ENCODE measurements at regions not wholly inside any gene's neighbourhood (a gene's known extent, or its start where the extent isn't known, plus 50 kb on each side); places are given as distances from the start of the nearest gene placed in this dataset.

DNA sequence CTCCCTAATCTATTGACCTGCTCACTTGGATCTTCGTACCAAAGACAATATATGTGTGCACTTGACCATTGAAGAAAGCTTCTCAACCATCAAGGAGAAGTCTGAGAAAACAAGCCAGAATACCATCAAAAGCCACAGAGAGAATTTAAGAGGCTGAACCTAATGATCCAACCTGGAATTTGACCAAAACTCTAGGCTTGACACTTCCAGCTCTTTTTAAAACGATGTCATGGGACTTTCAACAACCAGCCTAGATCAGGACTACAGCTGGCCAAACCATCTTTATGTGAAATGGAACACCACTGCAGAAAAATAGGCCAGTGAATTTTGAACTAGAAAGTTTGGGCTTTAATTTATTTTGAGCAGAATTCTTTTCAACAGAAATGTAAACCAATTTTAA is 444.4 kb downstream of the LTN1 start:
- ChIA-PET POLR2A (no interaction called here), CTCF (no interaction called here)
- H3K36me3 ChIP-seq (ENCODE audit: control insufficient read depth, insufficient read depth, low read length): no peaks in the 10 kb centered on the region
- no peak overlapping the region for H3K4me3 ChIP-seq (ENCODE audit: low read depth in 2 of 2, low read length in 2 of 2)
- intact Hi-C loops (cut with micrococcal nuclease; ENCODE audit: unreplicated experiment): no loop called here
- H3K27ac ChIP-seq (ENCODE audit: low read length): no peak overlapping the region
- no peaks in the 10 kb centered on the region for H3K4me1 ChIP-seq (ENCODE audit: control insufficient read depth, insufficient read depth, low read length)
- in situ Hi-C loops (cut with HindIII; ENCODE audit: low pct_unique_long_range_greater_than_20kb, low sequenced_read_pairs): no loop called here
- no TSS peak for BruUV-seq (replicated peaks)
- ATAC-seq (no peak), DNase-seq (ENCODE audit: low read depth, low spot score) (no peak)
- no peaks in the 10 kb centered on the region for H3K9me3 ChIP-seq (ENCODE audit: control insufficient read depth, insufficient read depth, low read depth, low read length)
- TF ChIP-seq TCF7L2 (IDR thresholded peaks at IDR 0.05; ENCODE audit: low read depth, low read length) (no peak), SIN3A (IDR thresholded peaks at IDR 0.05; ENCODE audit: borderline replicate concordance, insufficient read depth, low read depth, low read length) (no peak), POLR2AphosphoS5 (IDR thresholded peaks at IDR 0.05; ENCODE audit: low read depth, low read length) (no peak)
- TF ChIP-seq, protein P1, sequence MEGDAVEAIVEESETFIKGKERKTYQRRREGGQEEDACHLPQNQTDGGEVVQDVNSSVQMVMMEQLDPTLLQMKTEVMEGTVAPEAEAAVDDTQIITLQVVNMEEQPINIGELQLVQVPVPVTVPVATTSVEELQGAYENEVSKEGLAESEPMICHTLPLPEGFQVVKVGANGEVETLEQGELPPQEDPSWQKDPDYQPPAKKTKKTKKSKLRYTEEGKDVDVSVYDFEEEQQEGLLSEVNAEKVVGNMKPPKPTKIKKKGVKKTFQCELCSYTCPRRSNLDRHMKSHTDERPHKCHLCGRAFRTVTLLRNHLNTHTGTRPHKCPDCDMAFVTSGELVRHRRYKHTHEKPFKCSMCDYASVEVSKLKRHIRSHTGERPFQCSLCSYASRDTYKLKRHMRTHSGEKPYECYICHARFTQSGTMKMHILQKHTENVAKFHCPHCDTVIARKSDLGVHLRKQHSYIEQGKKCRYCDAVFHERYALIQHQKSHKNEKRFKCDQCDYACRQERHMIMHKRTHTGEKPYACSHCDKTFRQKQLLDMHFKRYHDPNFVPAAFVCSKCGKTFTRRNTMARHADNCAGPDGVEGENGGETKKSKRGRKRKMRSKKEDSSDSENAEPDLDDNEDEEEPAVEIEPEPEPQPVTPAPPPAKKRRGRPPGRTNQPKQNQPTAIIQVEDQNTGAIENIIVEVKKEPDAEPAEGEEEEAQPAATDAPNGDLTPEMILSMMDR (IDR thresholded peaks at IDR 0.05): no peak
- TF ChIP-seq, protein P2, sequence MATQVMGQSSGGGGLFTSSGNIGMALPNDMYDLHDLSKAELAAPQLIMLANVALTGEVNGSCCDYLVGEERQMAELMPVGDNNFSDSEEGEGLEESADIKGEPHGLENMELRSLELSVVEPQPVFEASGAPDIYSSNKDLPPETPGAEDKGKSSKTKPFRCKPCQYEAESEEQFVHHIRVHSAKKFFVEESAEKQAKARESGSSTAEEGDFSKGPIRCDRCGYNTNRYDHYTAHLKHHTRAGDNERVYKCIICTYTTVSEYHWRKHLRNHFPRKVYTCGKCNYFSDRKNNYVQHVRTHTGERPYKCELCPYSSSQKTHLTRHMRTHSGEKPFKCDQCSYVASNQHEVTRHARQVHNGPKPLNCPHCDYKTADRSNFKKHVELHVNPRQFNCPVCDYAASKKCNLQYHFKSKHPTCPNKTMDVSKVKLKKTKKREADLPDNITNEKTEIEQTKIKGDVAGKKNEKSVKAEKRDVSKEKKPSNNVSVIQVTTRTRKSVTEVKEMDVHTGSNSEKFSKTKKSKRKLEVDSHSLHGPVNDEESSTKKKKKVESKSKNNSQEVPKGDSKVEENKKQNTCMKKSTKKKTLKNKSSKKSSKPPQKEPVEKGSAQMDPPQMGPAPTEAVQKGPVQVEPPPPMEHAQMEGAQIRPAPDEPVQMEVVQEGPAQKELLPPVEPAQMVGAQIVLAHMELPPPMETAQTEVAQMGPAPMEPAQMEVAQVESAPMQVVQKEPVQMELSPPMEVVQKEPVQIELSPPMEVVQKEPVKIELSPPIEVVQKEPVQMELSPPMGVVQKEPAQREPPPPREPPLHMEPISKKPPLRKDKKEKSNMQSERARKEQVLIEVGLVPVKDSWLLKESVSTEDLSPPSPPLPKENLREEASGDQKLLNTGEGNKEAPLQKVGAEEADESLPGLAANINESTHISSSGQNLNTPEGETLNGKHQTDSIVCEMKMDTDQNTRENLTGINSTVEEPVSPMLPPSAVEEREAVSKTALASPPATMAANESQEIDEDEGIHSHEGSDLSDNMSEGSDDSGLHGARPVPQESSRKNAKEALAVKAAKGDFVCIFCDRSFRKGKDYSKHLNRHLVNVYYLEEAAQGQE (IDR thresholded peaks at IDR 0.05; ENCODE audit: insufficient read depth in 1 of 2, low read depth in 2 of 2, low read length in 1 of 2): no peak
- no peaks in the 10 kb centered on the region for H3K27me3 ChIP-seq (ENCODE audit: control insufficient read depth, insufficient read depth, low read length)

DNA sequence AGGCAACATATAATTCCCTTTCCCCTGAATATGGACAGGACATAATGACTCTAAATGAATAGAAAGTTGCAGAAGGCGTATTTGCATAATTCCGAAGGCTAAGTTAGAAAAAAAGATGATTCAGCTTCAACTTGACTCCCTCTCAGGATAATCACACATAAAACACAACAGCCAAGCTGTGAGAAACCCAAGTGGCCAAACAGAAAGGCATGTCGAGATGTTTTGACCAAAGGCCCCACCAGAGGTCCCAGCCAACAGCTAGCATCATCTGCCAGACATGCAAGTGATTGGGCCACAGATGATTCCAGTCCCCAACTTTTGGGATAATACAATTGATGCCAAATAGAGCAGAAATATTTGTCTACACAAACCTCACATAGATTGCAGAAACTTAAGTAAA is 444.9 kb downstream of the LTN1 start:
- in situ Hi-C loops (cut with HindIII; ENCODE audit: low pct_unique_long_range_greater_than_20kb, low sequenced_read_pairs): no loop called here
- TF ChIP-seq TCF7L2 (IDR thresholded peaks at IDR 0.05; ENCODE audit: low read depth, low read length) (no peak), SIN3A (IDR thresholded peaks at IDR 0.05; ENCODE audit: borderline replicate concordance, insufficient read depth, low read depth, low read length) (no peak), POLR2AphosphoS5 (IDR thresholded peaks at IDR 0.05; ENCODE audit: low read depth, low read length) (no peak)
- TF ChIP-seq, protein P2 (IDR thresholded peaks at IDR 0.05; ENCODE audit: insufficient read depth in 1 of 2, low read depth in 2 of 2, low read length in 1 of 2): no peak
- TF ChIP-seq, protein P1 (IDR thresholded peaks at IDR 0.05): no peak
- Histone ChIP-seq H3K36me3 (ENCODE audit: control insufficient read depth, insufficient read depth, low read length) (no peaks in the 10 kb centered on the region), H3K4me1 (ENCODE audit: control insufficient read depth, insufficient read depth, low read length) (no peaks in the 10 kb centered on the region), H3K27me3 (ENCODE audit: control insufficient read depth, insufficient read depth, low read length) (no peaks in the 10 kb centered on the region), H3K4me3 (ENCODE audit: low read depth in 2 of 2, low read length in 2 of 2) (no peak overlapping the region), H3K27ac (ENCODE audit: low read length) (no peak overlapping the region), H3K9me3 (ENCODE audit: control insufficient read depth, insufficient read depth, low read depth, low read length) (no peaks in the 10 kb centered on the region)
- ChIA-PET CTCF (no interaction called here), POLR2A (no interaction called here)
- intact Hi-C loops (cut with micrococcal nuclease; ENCODE audit: unreplicated experiment): no loop called here
- no TSS peak for BruUV-seq (replicated peaks)
- DNase-seq (ENCODE audit: low read depth, low spot score): no peak
- no peak for ATAC-seq
